NCI-H2196 treated with DMSO at 0.1 percent for 48 hours (cell line): ENCODE measurements at regions not wholly inside any gene's neighbourhood (a gene's known extent, or its start where the extent isn't known, plus 50 kb on each side); places are given as distances from the start of the nearest gene placed in this dataset.

Source experiments
- DNase-seq: peaks from one replicate; lab custom pipeline; 2025; ENCODE audit not compliant: unreplicated experiment; lab: John Stamatoyannopoulos, UW

- DNase-seq = no peak
These were observed 254.6 kb downstream of the UACA start for GRCh38 chr15:70508561-70509281.

GRCh38 chr15:70507772-70508371 is 255.5 kb downstream of the UACA start:
- DNase-seq = peak; percentile 87

GRCh38 chr15:70505936-70506912 is 257.1 kb downstream of the UACA start:
- no peak for DNase-seq

GRCh38 chr15:70505411-70505919 is 257.9 kb downstream of the UACA start:
- peak; percentile 24 for DNase-seq

- DNase-seq = no peak
These were observed 258.4 kb downstream of the UACA start for GRCh38 chr15:70504988-70505387.

- DNase-seq = peak; percentile 27
These were observed 258.9 kb downstream of the UACA start for GRCh38 chr15:70504299-70504951.

GRCh38 chr15:70503798-70504298 is 259.5 kb downstream of the UACA start:
- DNase-seq = no peak

- no peak for DNase-seq
These were observed 260.1 kb downstream of the UACA start for GRCh38 chr15:70503073-70503745.

GRCh38 chr15:70502529-70502928 is 260.8 kb downstream of the UACA start:
- no peak for DNase-seq

- no peak for DNase-seq
These were observed 261.5 kb downstream of the UACA start for GRCh38 chr15:70501849-70502248.

- no peak for DNase-seq
These were observed 262.1 kb downstream of the UACA start for GRCh38 chr15:70501121-70501727.

- no peak for DNase-seq
These were observed 263.6 kb downstream of the UACA start for GRCh38 chr15:70499791-70500190.

- DNase-seq = no peak
These were observed 265.2 kb downstream of the UACA start for GRCh38 chr15:70498096-70498626.

- no peak for DNase-seq
These were observed 265.7 kb downstream of the UACA start for GRCh38 chr15:70497661-70498060.

- no peak for DNase-seq
These were observed 267.3 kb downstream of the UACA start for GRCh38 chr15:70495991-70496599.

GRCh38 chr15:70494852-70495571 is 268.3 kb downstream of the UACA start:
- DNase-seq = no peak

GRCh38 chr15:70494517-70494851 is 268.9 kb downstream of the UACA start:
- DNase-seq = no peak

GRCh38 chr15:70493787-70494516 is 269.4 kb downstream of the UACA start:
- DNase-seq = no peak
